ENCODE measurements at regions not wholly inside any gene's neighbourhood (a gene's known extent, or its start where the extent isn't known, plus 50 kb on each side); places are given as distances from the start of the nearest gene placed in this dataset. TPM values are rescaled to one million over a fixed set of nuclear protein-coding genes. Genes with fewer than 3 reads are reported as not detected.

GRCh38 chr16:77117707-77118106 lies 73.3 kb upstream of the MON1B start:
- no peaks in the 10 kb centered on the region for H3K36me3 Mint-ChIP-seq
- no peak overlapping the region for H3K4me3 Mint-ChIP-seq
- CTCF ChIA-PET, result no interaction called here
- no peak overlapping the region for H3K27ac Mint-ChIP-seq
- DNase-seq (no peak), ATAC-seq (no peak)
- H3K27me3 Mint-ChIP-seq, result no peaks in the 10 kb centered on the region
- H3K4me1 Mint-ChIP-seq, result no peaks in the 10 kb centered on the region
- no peaks in the 10 kb centered on the region for H3K9me3 Mint-ChIP-seq (ENCODE audit: low read depth)

- Mint-ChIP-seq H3K27me3 (no peaks in the 10 kb centered on the region), H3K9me3 (ENCODE audit: low read depth) (no peaks in the 10 kb centered on the region), H3K27ac (no peak overlapping the region), H3K4me3 (no peak overlapping the region), H3K4me1 (no peaks in the 10 kb centered on the region), H3K36me3 (no peaks in the 10 kb centered on the region)
- CTCF ChIA-PET, result no interaction called here
- ATAC-seq (no peak), DNase-seq (no peak)
Observed at GRCh38 chr16:77131398-77131797, 59.6 kb upstream of the MON1B start.

GRCh38 chr16:77132051-77132618 lies 58.9 kb upstream of the MON1B start:
- Mint-ChIP-seq H3K4me1 (no peaks in the 10 kb centered on the region), H3K9me3 (ENCODE audit: low read depth) (no peaks in the 10 kb centered on the region), H3K27ac (no peak overlapping the region), H3K4me3 (no peak overlapping the region), H3K36me3 (no peaks in the 10 kb centered on the region), H3K27me3 (no peaks in the 10 kb centered on the region)
- CTCF ChIA-PET, result no interaction called here
- no peak for DNase-seq
- no peak for ATAC-seq

- CTCF ChIA-PET, result no interaction called here
Observed at GRCh38 chr16:77133706-77134105, 57.3 kb upstream of the MON1B start.

GRCh38 chr16:77137045-77137444 lies 53.9 kb upstream of the MON1B start:
- H3K4me3 Mint-ChIP-seq, result no peak overlapping the region
- CTCF ChIA-PET, result interaction anchor here (1.2 kb wide), 1 partner anchor 33 kb away, joined by 4 read pairs; no protein-coding TSS in a partner anchor
- ATAC-seq (no peak), DNase-seq (no peak)
- no peaks in the 10 kb centered on the region for H3K4me1 Mint-ChIP-seq
- peaks cover 2% of the 10 kb centered on the region for H3K9me3 Mint-ChIP-seq (ENCODE audit: low read depth)
- no peaks in the 10 kb centered on the region for H3K36me3 Mint-ChIP-seq
- H3K27ac Mint-ChIP-seq, result no peak overlapping the region
- no peaks in the 10 kb centered on the region for H3K27me3 Mint-ChIP-seq

More at GRCh38 chr16:77133706-77134105, 57.3 kb upstream of the MON1B start:
- no peaks in the 10 kb centered on the region for H3K9me3 Mint-ChIP-seq (ENCODE audit: low read depth)
- no peaks in the 10 kb centered on the region for H3K36me3 Mint-ChIP-seq
- ATAC-seq (no peak), DNase-seq (no peak)
- no peak overlapping the region for H3K27ac Mint-ChIP-seq
- H3K27me3 Mint-ChIP-seq, result no peaks in the 10 kb centered on the region
- no peak overlapping the region for H3K4me3 Mint-ChIP-seq
- no peaks in the 10 kb centered on the region for H3K4me1 Mint-ChIP-seq

Small RNAs in the stretch of these regions (microRNA-seq; reads per million reads assigned to microRNA genes)
- gene MIR4719, result not detected
